Muscle of arm (tissue), 1 donor: ENCODE measurements at regions not wholly inside any gene's neighbourhood (a gene's known extent, or its start where the extent isn't known, plus 50 kb on each side); places are given as distances from the start of the nearest gene placed in this dataset.
A peak's percentile ranks its signal among the peaks of the same experiment; 100 is the strongest.

Source experiments
- DNase-seq: peaks from one replicate; pipeline ENCODE4 v3.0.0-alpha.2; 2013

- DNase-seq: no peak
Observed at GRCh38 chr5:23579566-23579965, 72.2 kb downstream of the PRDM9 start.

- no peak for DNase-seq
Observed at GRCh38 chr5:23583081-23583480, 75.7 kb downstream of the PRDM9 start.

GRCh38 chr5:23588841-23589326 is 81.5 kb downstream of the PRDM9 start:
- DNase-seq: no peak

GRCh38 chr5:23591250-23591649 is 83.8 kb downstream of the PRDM9 start:
- no peak for DNase-seq

GRCh38 chr5:23606927-23607326 is 99.5 kb downstream of the PRDM9 start:
- no peak for DNase-seq

- peak; percentile 40 for DNase-seq
Observed at GRCh38 chr5:23612701-23613100, 105.3 kb downstream of the PRDM9 start.

GRCh38 chr5:23613566-23613965 is 106.2 kb downstream of the PRDM9 start:
- DNase-seq: peak; percentile 73

GRCh38 chr5:23614422-23614821 is 107.0 kb downstream of the PRDM9 start:
- no peak for DNase-seq

- no peak for DNase-seq
Observed at GRCh38 chr5:23626961-23627360, 119.6 kb downstream of the PRDM9 start.

GRCh38 chr5:23627976-23628375 is 120.6 kb downstream of the PRDM9 start:
- DNase-seq: no peak

- DNase-seq: no peak
Observed at GRCh38 chr5:23629396-23629795, 122.0 kb downstream of the PRDM9 start.

- DNase-seq: peak; percentile 69
Observed at GRCh38 chr5:23631302-23632045, 124.1 kb downstream of the PRDM9 start.

- DNase-seq: no peak
Observed at GRCh38 chr5:23635938-23636337, 128.5 kb downstream of the PRDM9 start.

GRCh38 chr5:23639326-23639725 is 131.9 kb downstream of the PRDM9 start:
- DNase-seq: no peak

GRCh38 chr5:23648656-23649055 is 141.2 kb downstream of the PRDM9 start:
- DNase-seq: no peak

GRCh38 chr5:23649594-23649993 is 142.2 kb downstream of the PRDM9 start:
- DNase-seq: no peak

GRCh38 chr5:23655674-23656073 is 148.3 kb downstream of the PRDM9 start:
- no peak for DNase-seq

GRCh38 chr5:23675456-23675855 is 168.0 kb downstream of the PRDM9 start:
- DNase-seq: no peak

- no peak for DNase-seq
Observed at GRCh38 chr5:23677996-23678395, 170.6 kb downstream of the PRDM9 start.

GRCh38 chr5:23684103-23684502 is 176.7 kb downstream of the PRDM9 start:
- no peak for DNase-seq

- no peak for DNase-seq
Observed at GRCh38 chr5:23703940-23704855, 196.8 kb downstream of the PRDM9 start.

GRCh38 chr5:23717486-23717885 is 210.1 kb downstream of the PRDM9 start:
- no peak for DNase-seq

GRCh38 chr5:23718564-23718963 is 211.2 kb downstream of the PRDM9 start:
- no peak for DNase-seq
